ENCODE measurements at regions not wholly inside any gene's neighbourhood (a gene's known extent, or its start where the extent isn't known, plus 50 kb on each side); places are given as distances from the start of the nearest gene placed in this dataset.
"Not testable (repeated sequence)": the region's sequence is repeated elsewhere in the genome, so short reads cannot be mapped to it uniquely, and the experiment has no call there.

DNA sequence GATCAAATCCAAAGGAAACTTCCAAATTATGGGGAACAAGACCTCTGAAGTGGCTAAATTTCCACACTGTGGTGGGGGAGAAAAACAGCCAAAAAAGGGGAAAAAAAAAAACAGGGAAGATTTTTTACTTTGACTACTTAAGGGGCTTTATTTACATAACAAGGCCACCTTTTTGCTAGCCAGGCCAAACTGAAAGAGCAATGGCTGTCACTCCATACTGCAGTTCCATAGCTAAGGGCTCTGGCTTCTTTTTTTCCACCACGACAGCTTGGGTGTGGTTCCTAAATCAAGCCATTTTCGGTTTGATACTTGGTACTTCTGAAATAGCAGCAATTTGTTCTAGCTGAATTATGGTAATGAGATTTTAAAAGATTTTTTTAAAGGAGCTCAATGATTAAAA, 76.4 kb upstream of the ANTXRL start:
- not testable (repeated sequence) for H3K4me3 Mint-ChIP-seq

DNA sequence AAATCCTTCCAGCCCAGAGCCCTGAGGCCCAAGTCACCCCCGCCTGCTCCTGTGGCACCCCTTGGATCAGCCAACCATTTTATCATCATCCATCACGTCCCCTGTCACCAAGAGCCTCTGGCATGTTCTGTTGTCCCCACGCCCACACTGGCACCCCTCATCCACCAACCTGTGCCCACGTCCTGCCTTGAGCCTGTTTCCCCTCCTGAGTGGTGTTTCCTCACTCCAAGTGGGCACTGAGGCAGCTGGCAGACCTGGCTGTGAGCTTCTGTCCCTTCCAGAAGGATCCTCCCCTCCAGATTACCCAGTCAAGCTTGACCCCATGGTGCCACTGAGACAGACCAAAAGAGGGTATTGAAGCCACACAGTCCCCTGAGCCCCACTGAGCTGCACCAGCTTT, 71.4 kb upstream of the ANTXRL start:
- Mint-ChIP-seq H3K36me3 (no peaks in the 10 kb centered on the region), H3K27ac (no peak overlapping the region), H3K4me1 (peaks cover 0 to 15% of the 10 kb centered on the region in 2 donors), H3K9me3 (no peaks in the 10 kb centered on the region), H3K4me3 (no peak overlapping the region), H3K27me3 (ENCODE audit: low read depth in 2 of 2) (peaks cover 0 to 8% of the 10 kb centered on the region in 2 donors)
- no peak overlapping the region for H3K27ac ChIP-seq (ENCODE audit: low read length)
- TF ChIP-seq, protein P1, sequence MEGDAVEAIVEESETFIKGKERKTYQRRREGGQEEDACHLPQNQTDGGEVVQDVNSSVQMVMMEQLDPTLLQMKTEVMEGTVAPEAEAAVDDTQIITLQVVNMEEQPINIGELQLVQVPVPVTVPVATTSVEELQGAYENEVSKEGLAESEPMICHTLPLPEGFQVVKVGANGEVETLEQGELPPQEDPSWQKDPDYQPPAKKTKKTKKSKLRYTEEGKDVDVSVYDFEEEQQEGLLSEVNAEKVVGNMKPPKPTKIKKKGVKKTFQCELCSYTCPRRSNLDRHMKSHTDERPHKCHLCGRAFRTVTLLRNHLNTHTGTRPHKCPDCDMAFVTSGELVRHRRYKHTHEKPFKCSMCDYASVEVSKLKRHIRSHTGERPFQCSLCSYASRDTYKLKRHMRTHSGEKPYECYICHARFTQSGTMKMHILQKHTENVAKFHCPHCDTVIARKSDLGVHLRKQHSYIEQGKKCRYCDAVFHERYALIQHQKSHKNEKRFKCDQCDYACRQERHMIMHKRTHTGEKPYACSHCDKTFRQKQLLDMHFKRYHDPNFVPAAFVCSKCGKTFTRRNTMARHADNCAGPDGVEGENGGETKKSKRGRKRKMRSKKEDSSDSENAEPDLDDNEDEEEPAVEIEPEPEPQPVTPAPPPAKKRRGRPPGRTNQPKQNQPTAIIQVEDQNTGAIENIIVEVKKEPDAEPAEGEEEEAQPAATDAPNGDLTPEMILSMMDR (IDR thresholded peaks at IDR 0.05) = no peak
- ATAC-seq (no peak), DNase-seq (peak in 1 of 2 donors; percentile 1)
- intact Hi-C loops (cut with micrococcal nuclease) = no loop called here
- no peaks in the 10 kb centered on the region for H3K9me3 ChIP-seq (ENCODE audit: control insufficient read depth, insufficient read depth, low read length)
- 76% methylated on average over 4 of the region's 4 CpGs for WGBS (ENCODE audit: insufficient coverage)
- H3K4me3 ChIP-seq (ENCODE audit: low read length) = no peak overlapping the region
- no peaks in the 10 kb centered on the region for H3K4me1 ChIP-seq (ENCODE audit: control insufficient read depth, insufficient read depth, low read length)
- H3K27me3 ChIP-seq (ENCODE audit: control insufficient read depth, insufficient read depth, low read length) = no peaks in the 10 kb centered on the region
- H3K36me3 ChIP-seq (ENCODE audit: control insufficient read depth, insufficient read depth, low read length) = no peaks in the 10 kb centered on the region

More for the DNA sequence above, 76.4 kb upstream of the ANTXRL start:
- H3K27me3 ChIP-seq (ENCODE audit: control insufficient read depth, insufficient read depth, low read length); H3K27me3 Mint-ChIP-seq (ENCODE audit: low read depth in 2 of 2); H3K9me3 ChIP-seq (ENCODE audit: control insufficient read depth, insufficient read depth, low read length); H3K27ac Mint-ChIP-seq; H3K4me3 ChIP-seq (ENCODE audit: low read length); DNase-seq; H3K36me3 Mint-ChIP-seq; H3K4me1 Mint-ChIP-seq; intact Hi-C loops (cut with micrococcal nuclease); H3K4me1 ChIP-seq (ENCODE audit: control insufficient read depth, insufficient read depth, low read length); ATAC-seq; H3K36me3 ChIP-seq (ENCODE audit: control insufficient read depth, insufficient read depth, low read length); H3K27ac ChIP-seq (ENCODE audit: low read length); H3K9me3 Mint-ChIP-seq: not testable (repeated sequence)
- WGBS (ENCODE audit: insufficient coverage) = no CpG with 5 or more reads among the region's 2 CpGs

DNA sequence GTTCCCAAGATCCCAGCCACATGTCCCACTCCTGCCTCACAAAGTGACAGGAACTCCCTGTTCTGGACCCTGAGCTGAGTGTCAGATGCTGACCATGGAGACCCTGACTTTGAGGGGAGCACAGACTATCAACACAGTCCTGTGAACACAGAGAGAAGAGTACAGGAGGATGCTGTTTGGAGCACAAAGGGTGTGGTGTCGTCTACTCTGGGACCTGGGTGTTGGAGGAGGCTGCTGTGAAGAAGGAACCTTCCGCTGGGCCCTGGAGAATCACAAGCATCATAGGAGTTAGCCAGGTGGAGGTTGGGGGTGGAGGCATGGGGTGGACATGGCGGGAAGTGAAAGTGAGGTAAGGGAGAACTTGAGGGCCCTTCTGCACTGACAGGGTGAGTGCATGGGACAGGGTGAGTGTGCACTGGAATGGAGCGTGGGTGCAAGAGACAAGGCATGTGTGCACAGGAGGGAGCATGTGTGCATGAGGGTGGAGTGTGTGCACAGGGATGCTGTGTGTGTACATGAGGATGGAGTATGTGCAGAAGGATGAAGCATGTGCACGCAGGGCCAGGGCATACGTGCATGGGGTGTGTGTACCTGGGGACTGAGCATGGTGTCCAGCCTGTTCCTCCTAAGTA, 70.7 kb upstream of the ANTXRL start:
- intact Hi-C loops (cut with micrococcal nuclease) = no loop called here
- 92% methylated on average over 6 of the region's 6 CpGs for WGBS (ENCODE audit: insufficient coverage)
- TF ChIP-seq, protein P1 (IDR thresholded peaks at IDR 0.05) = no peak
- no peaks in the 10 kb centered on the region for H3K36me3 ChIP-seq (ENCODE audit: control insufficient read depth, insufficient read depth, low read length)
- no peak overlapping the region for H3K4me3 ChIP-seq (ENCODE audit: low read length)
- Mint-ChIP-seq H3K27me3 (ENCODE audit: low read depth in 2 of 2) (peaks cover 0 to 8% of the 10 kb centered on the region in 2 donors), H3K36me3 (no peaks in the 10 kb centered on the region), H3K27ac (no peak overlapping the region), H3K9me3 (no peaks in the 10 kb centered on the region), H3K4me1 (peaks cover 0 to 15% of the 10 kb centered on the region in 2 donors), H3K4me3 (no peak overlapping the region)
- no peaks in the 10 kb centered on the region for H3K9me3 ChIP-seq (ENCODE audit: control insufficient read depth, insufficient read depth, low read length)
- ATAC-seq (peak in 1 of 3 donors; percentile 33), DNase-seq (peak in 1 of 2 donors; percentile 1)
- H3K27ac ChIP-seq (ENCODE audit: low read length) = no peak overlapping the region
- H3K27me3 ChIP-seq (ENCODE audit: control insufficient read depth, insufficient read depth, low read length) = no peaks in the 10 kb centered on the region
- H3K4me1 ChIP-seq (ENCODE audit: control insufficient read depth, insufficient read depth, low read length) = no peaks in the 10 kb centered on the region

DNA sequence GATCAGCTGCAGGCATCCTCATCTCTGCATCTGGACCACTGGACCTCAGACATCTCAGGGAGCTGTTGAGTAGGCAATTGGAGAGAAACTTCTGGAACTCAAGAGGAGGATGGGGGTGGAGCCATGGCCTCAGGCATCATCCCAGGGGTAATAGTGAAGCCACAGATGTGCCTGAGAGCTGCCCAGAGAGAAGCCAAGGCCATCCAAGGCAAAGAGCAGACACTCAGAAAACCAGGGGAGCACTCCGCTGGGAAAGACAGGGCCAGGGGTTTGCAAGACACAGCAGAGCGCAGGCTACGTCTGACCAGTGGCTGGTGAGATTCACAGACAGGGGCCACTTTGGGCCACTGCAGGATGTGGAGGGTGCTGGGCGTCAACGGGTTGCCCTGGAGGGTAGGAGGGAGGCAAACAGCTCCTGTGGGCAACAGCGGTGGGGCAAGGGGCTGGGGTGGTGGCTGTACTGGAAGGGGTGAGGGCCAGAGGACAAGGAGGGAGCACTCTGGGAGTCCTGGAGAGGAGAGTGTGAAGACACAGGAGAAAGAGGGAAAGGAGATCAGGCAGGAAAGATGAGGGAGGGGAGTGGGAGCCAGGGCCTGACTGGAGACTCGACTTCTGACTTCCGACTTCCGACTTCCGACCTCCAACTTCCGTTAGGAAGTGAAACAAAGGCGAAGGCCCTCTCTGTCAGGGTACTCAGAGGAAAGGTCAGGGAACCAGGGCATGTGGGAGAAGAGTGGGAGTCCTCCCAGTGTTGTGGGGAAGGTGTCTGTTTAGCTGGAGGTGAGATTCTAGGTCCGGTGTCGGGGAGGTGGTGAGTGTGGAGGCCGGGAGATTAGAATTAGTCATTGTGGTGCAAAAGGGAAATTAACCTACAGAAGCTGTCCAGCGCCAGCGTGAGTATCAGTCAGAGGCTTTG, 69.7 kb upstream of the ANTXRL start:
- no peaks in the 10 kb centered on the region for H3K36me3 ChIP-seq (ENCODE audit: control insufficient read depth, insufficient read depth, low read length)
- Mint-ChIP-seq H3K36me3 (no peaks in the 10 kb centered on the region), H3K27ac (no peak overlapping the region)

More for the DNA sequence above, 69.7 kb upstream of the ANTXRL start:
- no peaks in the 10 kb centered on the region for H3K9me3 ChIP-seq (ENCODE audit: control insufficient read depth, insufficient read depth, low read length)
- Mint-ChIP-seq H3K27me3 (ENCODE audit: low read depth in 2 of 2) (peaks cover 0 to 8% of the 10 kb centered on the region in 2 donors), H3K4me1 (peaks cover 0 to 15% of the 10 kb centered on the region in 2 donors), H3K9me3 (no peaks in the 10 kb centered on the region), H3K4me3 (no peak overlapping the region)
- no peaks in the 10 kb centered on the region for H3K27me3 ChIP-seq (ENCODE audit: control insufficient read depth, insufficient read depth, low read length)
- intact Hi-C loops (cut with micrococcal nuclease) = no loop called here
- TF ChIP-seq, protein P1 (IDR thresholded peaks at IDR 0.05) = no peak
- DNase-seq = peak in 1 of 2 donors; percentile 1
- H3K4me3 ChIP-seq (ENCODE audit: low read length) = no peak overlapping the region
- ATAC-seq = no peak
- no peak overlapping the region for H3K27ac ChIP-seq (ENCODE audit: low read length)
- no peaks in the 10 kb centered on the region for H3K4me1 ChIP-seq (ENCODE audit: control insufficient read depth, insufficient read depth, low read length)
- WGBS (ENCODE audit: insufficient coverage) = 68% methylated on average over 16 of the region's 17 CpGs

All from natural killer cell (primary cell).